Neuronal stem cell (in vitro differentiated cells): ENCODE measurements at regions not wholly inside any gene's neighbourhood (a gene's known extent, or its start where the extent isn't known, plus 50 kb on each side); places are given as distances from the start of the nearest gene placed in this dataset.
"Not testable (repeated sequence)": the region's sequence is repeated elsewhere in the genome, so short reads cannot be mapped to it uniquely, and the experiment has no call there.

Experiments
- DNase-seq: peaks from one replicate; pipeline ENCODE4 v3.0.0-alpha.2; 2013; ENCODE audit warnings: low spot score
- H2AFZ ChIP-seq: one replicate; pipeline ENCODE4 v1.6.1; 2013; ENCODE audit warnings: mild to moderate bottlenecking, low read length, inconsistent platforms
- H2AK5ac ChIP-seq: 2 replicates; pipeline ENCODE4 v1.6.1; 2013; ENCODE audit warnings: low read depth, mild to moderate bottlenecking, inconsistent platforms, low read length, moderate library complexity, mixed read lengths
- H2BK120ac ChIP-seq: 2 replicates; pipeline ENCODE4 v1.6.1; 2013; ENCODE audit warnings: low read depth, mild to moderate bottlenecking, inconsistent platforms, low read length, moderate library complexity, mixed read lengths
- H2BK12ac ChIP-seq: one replicate; pipeline ENCODE4 v1.6.1; 2013; ENCODE audit warnings: low read length, inconsistent platforms
- H2BK15ac ChIP-seq: 2 replicates; pipeline ENCODE4 v1.6.1; 2013; ENCODE audit warnings: mild to moderate bottlenecking, low read length, inconsistent platforms, mixed read lengths
- H2BK5ac ChIP-seq: one replicate; pipeline ENCODE4 v1.6.1; 2013; ENCODE audit warnings: inconsistent platforms, mild to moderate bottlenecking, low read length, moderate library complexity
- H3K14ac ChIP-seq: one replicate; pipeline ENCODE4 v1.6.1; 2013; ENCODE audit warnings: low read length, inconsistent platforms
- H3K18ac ChIP-seq: 2 replicates; pipeline ENCODE4 v1.6.1; 2013; ENCODE audit warnings: low read length, inconsistent platforms
- H3K23ac ChIP-seq: 2 replicates; pipeline ENCODE4 v1.6.1; 2013; ENCODE audit warnings: low read depth, mild to moderate bottlenecking, mixed read lengths, low read length, inconsistent platforms; ENCODE audit not compliant: poor library complexity
- H3K27ac ChIP-seq: replicated peaks from 3 replicates; pipeline ENCODE4 v1.5.1; 2013; ENCODE audit warnings: low read length, inconsistent platforms
- H3K27me3 ChIP-seq, 3 experiments: 2 replicates each; pipeline ENCODE4 v1.6.1; 2013; ENCODE audit warnings: low read length in 3 of 3, mild to moderate bottlenecking in 2 of 3, inconsistent platforms in 1 of 3, low read depth in 1 of 3, mixed read lengths in 1 of 3, moderate library complexity in 1 of 3; ENCODE audit not compliant: control insufficient read depth in 3 of 3, insufficient read depth in 3 of 3
- H3K36me3 ChIP-seq, 2 donors: replicated peaks in 1 of 2; 2 replicates each; pipeline ENCODE4 v1.6.1; 2013; ENCODE audit warnings: low read length in 2 of 2; ENCODE audit not compliant: control insufficient read depth in 2 of 2, insufficient read depth in 2 of 2
- H3K4ac ChIP-seq: 2 replicates; pipeline ENCODE4 v1.6.1; 2013; ENCODE audit warnings: inconsistent platforms, mild to moderate bottlenecking, low read length, moderate library complexity
- H3K4me1 ChIP-seq, 2 donors: 1 replicate in 1 of 2; 2 replicates in 1 of 2; pipeline ENCODE4 v1.6.1; 2013; ENCODE audit warnings: low read length in 2 of 2, low read depth in 1 of 2; ENCODE audit not compliant: control insufficient read depth in 2 of 2, insufficient read depth in 1 of 2
- H3K4me2 ChIP-seq: one replicate; pipeline ENCODE4 v1.6.1; 2013; ENCODE audit warnings: mild to moderate bottlenecking, low read length, inconsistent platforms; ENCODE audit not compliant: insufficient read depth, poor library complexity, severe bottlenecking
- H3K4me3 ChIP-seq, 2 donors: 2 replicates each; pipeline ENCODE4 v1.5.1; 2013; ENCODE audit warnings: low read length in 2 of 2, mild to moderate bottlenecking in 2 of 2, inconsistent platforms in 1 of 2, moderate library complexity in 1 of 2
- H3K79me1 ChIP-seq: one replicate; pipeline ENCODE4 v1.6.1; 2013; ENCODE audit warnings: low read depth, mild to moderate bottlenecking, inconsistent platforms, low read length, moderate library complexity
- H3K9ac ChIP-seq: one replicate; pipeline ENCODE4 v1.6.1; 2013; ENCODE audit warnings: mild to moderate bottlenecking, low read depth, low read length, inconsistent platforms; ENCODE audit not compliant: poor library complexity
- H3K9me3 ChIP-seq, 2 donors: replicated peaks in 1 of 2; 2 replicates each; pipeline versions ENCODE3 to v1.6.1; 2013; ENCODE audit warnings: low read length in 2 of 2, mild to moderate bottlenecking in 2 of 2, inconsistent platforms in 1 of 2, low read depth in 1 of 2, mixed read lengths in 1 of 2, moderate library complexity in 1 of 2; ENCODE audit not compliant: control insufficient read depth in 2 of 2, insufficient read depth in 1 of 2
- H4K8ac ChIP-seq: one replicate; pipeline ENCODE4 v1.6.1; 2013; ENCODE audit warnings: low read depth, mild to moderate bottlenecking, inconsistent platforms, low read length, moderate library complexity
- H4K91ac ChIP-seq: one replicate; pipeline ENCODE4 v1.6.1; 2013; ENCODE audit warnings: low read length, low read depth, mild to moderate bottlenecking, inconsistent platforms; ENCODE audit not compliant: poor library complexity
- WGBS, 2 donors: extraction: QIAGEN DNeasy Blood & Tissue Kit; methylation state at CpG; one replicate each; pipeline ENCODE4 v1.1.7; 2013; ENCODE audit warnings: missing lambda C conversion rate in 2 of 2, mixed read lengths in 1 of 2; ENCODE audit not compliant: insufficient read length in 2 of 2, insufficient replicate concordance in 1 of 2; ENCODE audit errors: extremely low coverage in 2 of 2; 5-methylcytosine and 5-hydroxymethylcytosine counted together

DNA sequence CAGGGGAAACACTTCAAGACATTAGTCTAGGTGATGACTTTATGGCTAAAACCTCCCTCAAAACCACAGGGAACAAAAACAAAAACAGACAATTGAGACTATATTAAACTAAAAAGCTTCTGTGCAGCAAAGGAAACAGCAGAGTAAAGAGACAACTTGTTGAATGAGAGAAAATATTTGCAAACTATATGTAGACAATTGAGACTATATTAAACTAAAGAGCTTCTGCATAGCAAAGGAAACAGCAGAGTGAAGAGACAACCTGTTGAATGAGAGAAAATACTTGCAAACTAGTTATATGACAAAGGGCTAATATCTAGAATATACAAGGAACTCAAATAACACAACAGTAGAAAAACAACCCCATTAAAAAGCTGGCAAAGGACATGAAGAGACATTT lies 136.4 kb downstream of the IBTK start:
- Histone ChIP-seq H2BK120ac (no peak overlapping the region), H3K9me3 (peaks cover 0 to 4% of the 10 kb centered on the region in 2 donors), H4K91ac (no peak overlapping the region), H2BK15ac (no peak overlapping the region), H3K4me3 (no peak overlapping the region), H3K18ac (no peak overlapping the region), H3K36me3 (no peaks in the 10 kb centered on the region), H4K8ac (no peak overlapping the region), H3K14ac (no peak overlapping the region), H3K79me1 (no peaks in the 10 kb centered on the region), H3K27ac (no peak overlapping the region), H3K27me3 (no peaks in the 10 kb centered on the region), H3K9ac (no peak overlapping the region), H2BK12ac (no peak overlapping the region), H3K23ac (no peak overlapping the region), H3K4me1 (no peaks in the 10 kb centered on the region), H3K4ac (no peak overlapping the region), H3K4me2 (no peak overlapping the region), H2AK5ac (no peak overlapping the region), H2AFZ (no peak overlapping the region), H2BK5ac (no peak overlapping the region)
- no peak for DNase-seq

DNA sequence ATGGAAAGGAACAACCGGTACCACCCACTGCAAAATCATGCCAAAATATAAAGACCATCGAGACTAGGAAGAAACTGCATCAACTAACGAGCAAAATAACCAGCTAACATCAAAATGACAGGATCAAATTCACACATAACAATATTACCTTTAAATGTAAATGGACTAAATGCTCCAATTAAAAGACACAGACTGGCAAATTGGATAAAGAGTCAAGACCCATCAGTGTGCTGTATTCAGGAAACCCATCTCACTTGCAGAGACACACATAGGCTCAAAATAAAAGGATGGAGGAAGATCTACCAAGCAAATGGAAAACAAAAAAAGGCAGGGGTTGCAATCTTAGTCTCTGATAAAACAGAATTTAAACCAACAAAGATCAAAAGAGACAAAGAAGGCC lies 144.4 kb downstream of the IBTK start:
- not testable (repeated sequence) for H3K4ac ChIP-seq, H3K18ac ChIP-seq, H2BK12ac ChIP-seq, H3K79me1 ChIP-seq, DNase-seq, H3K4me3 ChIP-seq, H3K27ac ChIP-seq, H4K91ac ChIP-seq, H2AFZ ChIP-seq, H3K36me3 ChIP-seq, H3K9ac ChIP-seq, H2BK120ac ChIP-seq, H3K9me3 ChIP-seq, H2AK5ac ChIP-seq, H2BK5ac ChIP-seq, H3K14ac ChIP-seq, H3K27me3 ChIP-seq, H3K4me2 ChIP-seq, H2BK15ac ChIP-seq, H3K23ac ChIP-seq, H3K4me1 ChIP-seq, H4K8ac ChIP-seq
- no CpG with 5 or more reads among the region's 3 CpGs for WGBS, 2 donors

DNA sequence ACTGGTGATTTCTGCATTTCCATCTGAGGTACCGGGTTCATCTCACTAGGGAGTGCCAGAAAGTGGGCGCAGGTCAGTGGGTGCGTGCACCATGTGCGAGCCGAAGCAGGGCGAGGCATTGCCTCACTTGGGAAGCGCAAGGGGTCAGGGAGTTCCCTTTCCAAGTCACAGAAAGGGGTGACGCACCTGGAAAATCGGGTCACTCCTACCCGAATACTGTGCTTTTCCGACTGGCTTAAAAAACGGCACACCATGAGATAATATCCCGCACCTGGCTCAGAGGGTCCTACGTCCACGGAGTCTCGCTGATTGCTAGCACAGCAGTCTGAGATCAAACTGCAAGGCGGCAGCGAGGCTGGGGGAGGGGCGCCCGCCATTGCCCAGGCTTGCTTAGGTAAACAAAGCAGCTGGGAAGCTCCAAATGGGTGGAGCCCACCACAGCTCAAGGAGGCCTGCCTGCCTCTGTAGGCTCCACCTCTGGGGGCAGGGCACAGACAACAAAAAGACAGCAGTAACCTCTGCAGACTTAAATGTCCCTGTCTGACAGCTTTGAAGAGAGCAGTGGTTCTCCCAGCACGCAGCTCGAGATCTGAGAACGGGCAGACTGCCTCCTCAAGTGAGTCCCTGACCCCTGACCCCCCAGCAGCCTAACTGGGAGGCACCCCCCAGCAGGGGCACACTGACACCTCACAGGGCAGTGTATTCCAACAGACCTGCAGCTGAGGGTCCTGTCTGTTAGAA lies 146.0 kb downstream of the IBTK start:
- H2AK5ac ChIP-seq, H3K4me3 ChIP-seq, H3K9ac ChIP-seq, H3K4ac ChIP-seq, H3K79me1 ChIP-seq, H2BK5ac ChIP-seq, H3K27ac ChIP-seq, H2BK15ac ChIP-seq, H2BK12ac ChIP-seq, H3K14ac ChIP-seq, H3K36me3 ChIP-seq, H3K4me2 ChIP-seq, H2BK120ac ChIP-seq, H4K91ac ChIP-seq, H3K18ac ChIP-seq, H3K27me3 ChIP-seq, H3K23ac ChIP-seq, H3K4me1 ChIP-seq, H3K9me3 ChIP-seq, DNase-seq: not testable (repeated sequence)
- WGBS, 2 donors, result no CpG with 5 or more reads among the region's 23 CpGs
- Histone ChIP-seq H4K8ac (peak overlapping the region; percentile 43), H2AFZ (peak overlapping the region; percentile 84)

DNA sequence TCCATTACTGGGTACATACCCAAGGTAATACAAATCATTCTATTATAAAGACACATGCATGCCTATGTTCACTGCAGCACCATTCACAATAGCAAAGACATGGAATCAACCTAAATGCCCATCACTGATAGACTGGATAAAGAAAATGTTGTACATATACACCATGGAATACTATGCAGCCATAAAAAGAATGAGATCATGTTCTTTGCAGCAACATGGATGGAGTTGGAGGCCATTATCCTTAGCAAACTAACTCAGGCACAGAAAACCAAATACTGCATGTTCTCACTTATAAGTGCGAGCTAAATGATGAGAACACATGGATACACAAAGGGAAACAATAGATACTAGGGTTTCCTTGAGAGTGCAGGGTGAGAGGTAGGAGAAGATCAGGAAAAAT lies 146.8 kb downstream of the IBTK start:
- H3K4me1 ChIP-seq, H3K27me3 ChIP-seq, H3K23ac ChIP-seq, DNase-seq, H2BK15ac ChIP-seq, H3K9me3 ChIP-seq, H3K4me2 ChIP-seq, H4K8ac ChIP-seq, H3K18ac ChIP-seq, H2BK12ac ChIP-seq, H2BK120ac ChIP-seq, H2BK5ac ChIP-seq, H3K9ac ChIP-seq, H2AK5ac ChIP-seq, H3K36me3 ChIP-seq, H3K14ac ChIP-seq, H4K91ac ChIP-seq, H3K4ac ChIP-seq, H3K4me3 ChIP-seq, H3K27ac ChIP-seq, H3K79me1 ChIP-seq: not testable (repeated sequence)
- no CpG with 5 or more reads among the region's 1 CpG for WGBS, 2 donors
- H2AFZ ChIP-seq, result peak overlapping the region; percentile 84
